Spleen (tissue), 3 donors: ENCODE measurements at regions not wholly inside any gene's neighbourhood (a gene's known extent, or its start where the extent isn't known, plus 50 kb on each side); places are given as distances from the start of the nearest gene placed in this dataset.

Experiments
- POLR2A ChIP-seq, 3 donors: fragments of 450-650 bp; IDR thresholded peaks; one replicate each; pipeline ENCODE4 v1.5.1; 2017; ENCODE audit warnings: antibody characterized with exemption in 3 of 3, mild to moderate bottlenecking in 1 of 3
- POLR2AphosphoS5 ChIP-seq, 3 donors: sonication (generic); formaldehyde crosslinking; IDR thresholded peaks; one replicate each; pipeline ENCODE4 v1.5.1; 2017; ENCODE audit warnings: antibody characterized with exemption in 3 of 3

- TF ChIP-seq POLR2AphosphoS5 (IDR thresholded peaks at IDR 0.05), result no peak
- TF ChIP-seq POLR2A (IDR thresholded peaks at IDR 0.05), result no peak
Observed at GRCh38 chr3:182460303-182460702, 333.0 kb upstream of the ATP11B start.
